Lower lobe of right lung (tissue), 2 donors: ENCODE measurements at regions not wholly inside any gene's neighbourhood (a gene's known extent, or its start where the extent isn't known, plus 50 kb on each side); places are given as distances from the start of the nearest gene placed in this dataset.
"Not testable (repeated sequence)": the region's sequence is repeated elsewhere in the genome, so short reads cannot be mapped to it uniquely, and the experiment has no call there.

Experiments
- ATAC-seq, 2 donors: fragments of 200-7000 bp; cut with Tn5 transposase; one replicate each; pipeline ENCODE4 v1.9.1; 2020 to 2022; ENCODE audit warnings: mild to moderate bottlenecking in 2 of 2, moderate library complexity in 2 of 2
- DNase-seq: peaks from one replicate; pipeline ENCODE4 v3.0.0-alpha.2; 2020
- H3K27ac ChIP-seq: fragments of 200-600 bp; one replicate; pipeline ENCODE4 v1.8.0; 2022
- H3K27me3 ChIP-seq: fragments of 200-600 bp; one replicate; pipeline ENCODE4 v1.8.0; 2022; ENCODE audit warnings: low read depth
- H3K36me3 ChIP-seq: fragments of 200-600 bp; one replicate; pipeline ENCODE4 v1.8.0; 2022; ENCODE audit warnings: mild to moderate bottlenecking
- H3K4me1 ChIP-seq: fragments of 200-600 bp; one replicate; pipeline ENCODE4 v1.8.0; 2022
- H3K4me3 ChIP-seq: fragments of 200-600 bp; one replicate; pipeline ENCODE4 v1.8.0; 2022; ENCODE audit warnings: mild to moderate bottlenecking
- H3K9me3 ChIP-seq: fragments of 200-600 bp; one replicate; pipeline ENCODE4 v1.8.0; 2022
- intact Hi-C: fragments of 100-400 bp; cut with DNase I; formaldehyde crosslinking; loops from one replicate; pipeline ENCODE4 v1.11.0; 2022
- donor health status: DM: no; HTN: yes; CAD: no; lungs with severe emphysema.

DNA sequence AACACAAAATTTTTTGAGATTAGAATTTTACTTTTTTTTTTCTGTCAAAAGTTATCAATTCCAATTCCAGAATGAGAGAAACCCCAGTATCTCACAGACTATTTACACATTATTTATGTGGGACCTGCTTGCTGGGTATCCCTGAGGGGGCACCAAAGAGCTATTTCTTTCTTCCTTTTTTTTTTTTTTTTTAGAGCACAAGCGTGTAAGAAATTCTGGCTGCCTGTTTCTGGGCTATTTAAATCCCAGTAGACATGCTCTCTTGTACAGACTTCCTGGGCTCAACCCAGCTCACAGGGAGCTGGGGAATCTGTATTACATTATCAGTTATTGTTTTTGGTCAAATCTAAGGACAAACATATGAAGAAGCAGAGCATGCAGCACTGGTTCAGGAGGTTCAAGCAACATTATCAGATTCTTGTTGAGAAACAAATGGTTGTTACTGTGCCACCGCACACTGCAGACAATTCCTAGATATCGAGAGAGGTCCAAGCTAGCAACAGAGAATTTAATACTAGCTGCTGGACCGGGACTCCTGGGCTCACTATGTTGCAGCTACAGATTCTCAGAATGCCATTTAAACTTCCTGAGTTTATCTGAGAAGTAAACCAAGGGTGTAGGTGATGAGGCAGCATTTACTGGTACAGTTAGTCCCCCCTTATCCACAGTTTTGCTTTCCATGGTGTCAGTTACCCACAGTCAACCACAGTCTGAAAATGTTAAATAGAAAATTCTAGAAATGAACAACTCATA, 83.3 kb upstream of the NBPF26 start:
- H3K27me3 ChIP-seq, H3K27ac ChIP-seq, H3K4me3 ChIP-seq, intact Hi-C loops, H3K9me3 ChIP-seq, DNase-seq, ATAC-seq, H3K36me3 ChIP-seq, H3K4me1 ChIP-seq: not testable (repeated sequence)

- intact Hi-C loops, H3K4me1 ChIP-seq, ATAC-seq: not testable (repeated sequence)
These were observed 82.8 kb upstream of the NBPF26 start for GRCh38 chr1:120641014-120641302.

DNA sequence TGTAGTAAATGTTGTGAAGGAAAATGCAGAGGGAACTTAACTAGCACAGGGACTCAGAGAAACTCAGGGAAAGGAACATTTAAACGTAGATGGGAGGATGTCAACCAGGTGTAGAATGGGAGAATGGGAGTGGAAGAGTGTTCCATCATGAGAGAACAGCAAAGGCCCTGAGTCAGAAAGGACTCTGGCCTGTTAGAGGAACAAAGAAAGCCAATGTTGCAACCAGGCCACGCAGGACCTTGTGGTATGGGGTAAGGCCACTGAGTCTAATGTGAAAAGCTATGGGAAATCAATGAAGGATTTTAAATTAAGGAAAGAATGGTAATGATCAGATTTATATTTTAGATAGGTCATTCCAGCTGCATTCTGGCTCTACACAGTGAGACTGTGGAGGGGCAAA, 76.6 kb upstream of the NBPF26 start:
- ATAC-seq, intact Hi-C loops, DNase-seq: not testable (repeated sequence)

More at GRCh38 chr1:120641014-120641302, 82.8 kb upstream of the NBPF26 start:
- not testable (repeated sequence) for H3K9me3 ChIP-seq, H3K36me3 ChIP-seq, H3K27ac ChIP-seq, H3K4me3 ChIP-seq, H3K27me3 ChIP-seq, DNase-seq

GRCh38 chr1:120648915-120649623, 74.7 kb upstream of the NBPF26 start:
- intact Hi-C loops, H3K27ac ChIP-seq, H3K36me3 ChIP-seq, H3K27me3 ChIP-seq, H3K9me3 ChIP-seq, DNase-seq, H3K4me3 ChIP-seq, ATAC-seq, H3K4me1 ChIP-seq: not testable (repeated sequence)

More for the DNA sequence above, 76.6 kb upstream of the NBPF26 start:
- not testable (repeated sequence) for H3K36me3 ChIP-seq, H3K4me3 ChIP-seq, H3K9me3 ChIP-seq, H3K27me3 ChIP-seq, H3K4me1 ChIP-seq, H3K27ac ChIP-seq

- H3K9me3 ChIP-seq, H3K4me1 ChIP-seq, H3K27me3 ChIP-seq, ATAC-seq, intact Hi-C loops, DNase-seq, H3K27ac ChIP-seq, H3K36me3 ChIP-seq, H3K4me3 ChIP-seq: not testable (repeated sequence)
These were observed 74.0 kb upstream of the NBPF26 start for GRCh38 chr1:120649730-120650129.

- H3K36me3 ChIP-seq, DNase-seq, H3K27me3 ChIP-seq, H3K4me1 ChIP-seq, H3K4me3 ChIP-seq, H3K9me3 ChIP-seq, H3K27ac ChIP-seq, intact Hi-C loops, ATAC-seq: not testable (repeated sequence)
These were observed 69.6 kb upstream of the NBPF26 start for GRCh38 chr1:120654114-120654513.

DNA sequence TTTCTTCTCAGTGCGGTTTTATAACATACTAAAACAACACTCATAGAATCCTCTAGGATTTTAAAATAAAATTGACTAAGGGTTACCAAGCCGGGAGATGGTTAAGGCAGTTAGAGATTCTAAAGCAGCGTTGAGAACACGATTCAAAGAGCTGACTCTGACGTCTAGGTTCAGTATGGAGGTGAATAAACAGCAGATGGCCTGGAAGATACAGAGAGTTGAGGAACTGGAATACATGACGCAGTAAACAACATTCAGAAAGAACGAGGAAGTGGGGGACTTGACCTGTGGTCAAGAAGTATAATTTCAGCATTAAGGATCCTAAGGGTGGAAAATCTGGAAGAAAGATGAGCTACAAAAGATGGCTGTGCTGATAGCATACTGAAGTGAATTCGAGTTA, 68.4 kb upstream of the NBPF26 start:
- intact Hi-C loops, H3K9me3 ChIP-seq, H3K4me1 ChIP-seq, H3K4me3 ChIP-seq, H3K27ac ChIP-seq, H3K36me3 ChIP-seq, DNase-seq, H3K27me3 ChIP-seq: not testable (repeated sequence)
- peak in 1 of 2 donors; percentile 42 for ATAC-seq

DNA sequence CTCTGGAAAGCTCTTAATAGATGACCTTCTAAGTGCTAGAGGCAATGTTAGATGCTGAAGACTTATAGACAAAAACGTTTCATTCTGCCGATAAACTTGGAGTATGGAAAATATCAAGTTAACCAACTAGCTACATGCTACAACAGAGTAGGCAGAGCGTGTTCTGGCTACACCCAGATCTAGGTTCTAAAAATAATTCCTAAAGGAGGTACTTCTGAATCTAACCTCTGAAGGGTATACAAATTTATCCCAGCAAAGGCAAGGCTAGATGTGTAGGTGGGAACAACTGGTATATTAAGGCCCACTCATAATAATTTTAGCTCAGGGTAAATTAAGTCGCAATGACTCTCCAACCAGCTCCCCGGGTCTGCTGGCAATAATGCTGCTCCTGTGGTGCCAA, 67.6 kb upstream of the NBPF26 start:
- H3K36me3 ChIP-seq, H3K4me3 ChIP-seq, ATAC-seq, H3K27me3 ChIP-seq, intact Hi-C loops, H3K27ac ChIP-seq, H3K4me1 ChIP-seq, H3K9me3 ChIP-seq, DNase-seq: not testable (repeated sequence)

DNA sequence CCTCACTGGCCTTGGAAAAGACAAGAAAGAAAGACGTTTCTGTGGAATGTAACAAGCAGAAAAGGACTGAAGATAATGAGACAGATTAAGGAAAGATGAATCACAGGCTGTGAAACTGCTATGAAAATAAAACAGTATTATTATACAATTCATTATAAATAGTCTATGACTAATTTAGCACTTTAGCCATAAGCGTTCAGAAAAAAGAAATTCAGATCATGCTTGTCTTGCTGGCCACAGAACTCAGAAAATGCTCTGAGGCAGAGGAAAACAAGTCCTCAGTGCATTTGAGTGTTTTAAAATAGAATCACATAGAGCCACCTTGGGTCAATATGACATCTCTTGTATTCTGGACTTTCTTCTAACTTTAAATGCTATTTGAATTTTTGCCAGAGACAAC, 65.9 kb upstream of the NBPF26 start:
- H3K4me3 ChIP-seq, H3K27ac ChIP-seq, DNase-seq, H3K4me1 ChIP-seq, H3K9me3 ChIP-seq, H3K27me3 ChIP-seq, intact Hi-C loops, ATAC-seq, H3K36me3 ChIP-seq: not testable (repeated sequence)

DNA sequence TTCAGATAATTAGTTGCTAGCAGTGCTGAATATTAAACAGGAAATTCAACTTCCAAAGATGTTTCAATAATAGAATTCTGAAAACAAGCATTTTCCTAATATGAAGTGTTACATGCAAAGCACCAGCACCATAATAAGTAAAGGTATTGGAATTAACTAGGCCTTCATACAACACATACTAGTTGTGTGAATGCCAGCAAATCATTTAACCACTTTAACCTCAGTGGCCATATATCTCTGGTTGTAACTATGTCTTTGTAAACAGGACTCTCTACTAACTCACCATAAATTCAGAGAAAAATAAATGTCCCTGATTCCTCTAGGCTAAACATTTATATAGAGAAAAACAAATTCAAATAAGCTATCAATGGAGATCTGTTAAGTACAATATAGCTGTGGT, 65.1 kb upstream of the NBPF26 start:
- intact Hi-C loops, H3K36me3 ChIP-seq: not testable (repeated sequence)

GRCh38 chr1:120659133-120659532, 64.6 kb upstream of the NBPF26 start:
- ATAC-seq, DNase-seq, intact Hi-C loops, H3K4me3 ChIP-seq, H3K9me3 ChIP-seq, H3K36me3 ChIP-seq, H3K27me3 ChIP-seq, H3K4me1 ChIP-seq, H3K27ac ChIP-seq: not testable (repeated sequence)

More for the DNA sequence above, 65.1 kb upstream of the NBPF26 start:
- H3K4me3 ChIP-seq, H3K9me3 ChIP-seq, DNase-seq, H3K27ac ChIP-seq, ATAC-seq, H3K4me1 ChIP-seq, H3K27me3 ChIP-seq: not testable (repeated sequence)

DNA sequence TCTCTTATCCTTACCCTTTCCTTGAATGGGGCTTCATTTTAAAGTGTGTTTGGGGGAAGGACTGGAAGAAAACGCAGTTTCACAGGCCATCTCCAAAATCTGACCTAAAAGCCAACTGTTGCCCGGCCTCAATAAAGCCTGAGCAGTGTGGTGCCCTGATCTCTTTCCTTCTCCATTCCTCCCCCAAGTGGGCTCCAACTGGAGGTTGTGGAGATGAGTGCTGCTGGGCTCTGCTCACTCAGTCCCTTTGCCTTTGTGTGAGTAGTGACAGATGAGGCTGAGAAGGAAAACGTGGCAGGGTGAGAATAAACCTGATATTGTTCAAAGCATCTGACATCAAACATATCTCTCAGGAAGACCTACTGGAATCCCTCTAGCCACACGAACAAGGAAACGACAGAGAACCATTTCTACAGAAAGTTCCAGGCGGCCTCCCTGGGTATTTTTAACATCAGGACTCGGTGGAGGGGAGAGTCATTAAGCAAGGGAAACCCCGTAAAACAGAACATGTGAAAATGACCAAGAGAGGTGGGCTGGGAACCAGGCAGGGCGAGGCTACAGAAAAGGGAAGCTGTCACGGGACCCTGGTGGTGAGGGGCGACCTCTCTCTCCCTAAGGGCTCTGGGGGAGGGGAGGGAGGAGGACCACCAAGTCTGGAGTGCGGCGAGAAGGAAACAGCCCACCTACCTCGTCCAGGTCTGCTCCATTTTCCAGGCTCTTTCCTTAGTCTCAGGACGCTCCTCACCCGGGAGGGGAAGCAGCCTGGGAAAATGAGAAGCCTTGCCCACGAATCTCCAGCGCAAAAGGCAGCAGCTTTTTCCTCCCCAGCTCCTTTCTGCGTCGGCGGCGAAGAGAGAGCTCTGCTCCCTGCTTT, 59.1 kb upstream of the NBPF26 start:
- H3K9me3 ChIP-seq, H3K27me3 ChIP-seq, DNase-seq, H3K36me3 ChIP-seq, H3K4me3 ChIP-seq, H3K27ac ChIP-seq, H3K4me1 ChIP-seq, intact Hi-C loops: not testable (repeated sequence)
- ATAC-seq, result peak; percentile 49 to 60

GRCh38 chr1:120665250-120665577, 58.5 kb upstream of the NBPF26 start:
- H3K27me3 ChIP-seq, H3K4me1 ChIP-seq, DNase-seq, H3K36me3 ChIP-seq, H3K4me3 ChIP-seq, intact Hi-C loops, H3K27ac ChIP-seq, H3K9me3 ChIP-seq: not testable (repeated sequence)
- ATAC-seq, result peak; percentile 100
